HEK293T (cell line): ENCODE measurements at regions not wholly inside any gene's neighbourhood (a gene's known extent, or its start where the extent isn't known, plus 50 kb on each side); places are given as distances from the start of the nearest gene placed in this dataset.

Experiments used
- ELF4 ChIP-seq: fragments of 450-650 bp; IDR thresholded peaks from 2 replicates; pipeline ENCODE4 v1.6.1; 2017; ENCODE audit warnings: antibody characterized with exemption
- FOXA1 ChIP-seq: fragments of 450-650 bp; IDR thresholded peaks from 2 replicates; pipeline ENCODE4 v1.6.1; 2016; ENCODE audit warnings: mild to moderate bottlenecking
- FOXK2 ChIP-seq: fragments of 450-650 bp; IDR thresholded peaks from 2 replicates; pipeline ENCODE4 v1.6.1; 2016; ENCODE audit warnings: mild to moderate bottlenecking
- FOXM1 ChIP-seq: fragments of 450-650 bp; IDR thresholded peaks from 2 replicates; pipeline ENCODE4 v1.6.1; 2017; ENCODE audit warnings: mild to moderate bottlenecking, borderline replicate concordance
- SP1 ChIP-seq: fragments of 450-650 bp; IDR thresholded peaks from 2 replicates; pipeline ENCODE4 v1.6.1; 2017
- SUZ12 ChIP-seq: fragments of 450-650 bp; IDR thresholded peaks from 2 replicates; pipeline ENCODE4 v1.6.1; 2016; ENCODE audit warnings: mild to moderate bottlenecking
- TF ChIP-seq, protein P1 (sequence below): fragments of 450-650 bp; IDR thresholded peaks from 2 replicates; pipeline ENCODE4 v1.6.1; 2016

GRCh38 chr9:107577140-107577776 is 87.7 kb upstream of the KLF4 start:
- TF ChIP-seq SUZ12, result no peak
- no peak for TF ChIP-seq SP1
- no peak for TF ChIP-seq FOXM1
- no peak for TF ChIP-seq ELF4
- no peak for TF ChIP-seq FOXA1
- TF ChIP-seq FOXK2, result no peak
- TF ChIP-seq, protein P1, sequence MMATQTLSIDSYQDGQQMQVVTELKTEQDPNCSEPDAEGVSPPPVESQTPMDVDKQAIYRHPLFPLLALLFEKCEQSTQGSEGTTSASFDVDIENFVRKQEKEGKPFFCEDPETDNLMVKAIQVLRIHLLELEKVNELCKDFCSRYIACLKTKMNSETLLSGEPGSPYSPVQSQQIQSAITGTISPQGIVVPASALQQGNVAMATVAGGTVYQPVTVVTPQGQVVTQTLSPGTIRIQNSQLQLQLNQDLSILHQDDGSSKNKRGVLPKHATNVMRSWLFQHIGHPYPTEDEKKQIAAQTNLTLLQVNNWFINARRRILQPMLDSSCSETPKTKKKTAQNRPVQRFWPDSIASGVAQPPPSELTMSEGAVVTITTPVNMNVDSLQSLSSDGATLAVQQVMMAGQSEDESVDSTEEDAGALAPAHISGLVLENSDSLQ, result no peak
